HepG2 (cell line): ENCODE measurements at regions not wholly inside any gene's neighbourhood (a gene's known extent, or its start where the extent isn't known, plus 50 kb on each side); places are given as distances from the start of the nearest gene placed in this dataset.

Experiments used
- CEBPB ChIP-seq: IDR thresholded peaks from 2 replicates; pipeline ENCODE4 v1.6.1; 2011; ENCODE audit warnings: low read depth, low read length, improper control_type of control experiment, borderline replicate concordance
- FOXK2 ChIP-seq: fragments of 450-650 bp; IDR thresholded peaks from 2 replicates; pipeline ENCODE4 v1.6.1; 2016
- FOXM1 ChIP-seq: sonication (generic); formaldehyde crosslinking; IDR thresholded peaks from 2 replicates; pipeline ENCODE4 v1.5.0; 2020; ENCODE audit warnings: missing genetic modification reagents
- GABPA ChIP-seq, 2 experiments: IDR thresholded peaks; 2 replicates each; pipeline ENCODE4 v1.6.1; 2011 to 2016; ENCODE audit warnings: low read depth in 2 of 2, low read length in 1 of 2, missing biosample characterization in 1 of 2, missing genetic modification characterization in 1 of 2
- GFI1 ChIP-seq: sonication (generic); formaldehyde crosslinking; IDR thresholded peaks from 2 replicates; pipeline ENCODE4 v1.5.0; 2020; ENCODE audit warnings: missing genetic modification reagents, mild to moderate bottlenecking, borderline replicate concordance
- POLR2AphosphoS5 ChIP-seq: IDR thresholded peaks from 2 replicates; pipeline ENCODE4 v1.6.1; 2012; ENCODE audit warnings: low read depth, low read length
- TCF12 ChIP-seq, 2 experiments: fragments of 450-650 bp in 1 of 2; sonication (generic) in 1 of 2; formaldehyde crosslinking in 1 of 2; IDR thresholded peaks; 2 replicates each; pipeline versions ENCODE4 v1.6.1 to v1.8.0; 2017 to 2022; ENCODE audit warnings: antibody characterized with exemption in 1 of 2, mild to moderate bottlenecking in 1 of 2, missing genetic modification reagents in 1 of 2, moderate library complexity in 1 of 2
- ZNF138 ChIP-seq: sonication (generic); formaldehyde crosslinking; IDR thresholded peaks from 2 replicates; pipeline ENCODE4 v1.5.0; 2020; ENCODE audit warnings: mild to moderate bottlenecking, low read depth, missing genetic modification reagents
- TF ChIP-seq, protein P1 (sequence below): IDR thresholded peaks from 2 replicates; pipeline ENCODE4 v1.6.1; 2016; ENCODE audit warnings: mild to moderate bottlenecking
- TF ChIP-seq, protein P2 (sequence below): sonication (generic); formaldehyde crosslinking; IDR thresholded peaks from 2 replicates; pipeline ENCODE4 v1.4.0; 2020; ENCODE audit warnings: missing genetic modification reagents, borderline replicate concordance

DNA sequence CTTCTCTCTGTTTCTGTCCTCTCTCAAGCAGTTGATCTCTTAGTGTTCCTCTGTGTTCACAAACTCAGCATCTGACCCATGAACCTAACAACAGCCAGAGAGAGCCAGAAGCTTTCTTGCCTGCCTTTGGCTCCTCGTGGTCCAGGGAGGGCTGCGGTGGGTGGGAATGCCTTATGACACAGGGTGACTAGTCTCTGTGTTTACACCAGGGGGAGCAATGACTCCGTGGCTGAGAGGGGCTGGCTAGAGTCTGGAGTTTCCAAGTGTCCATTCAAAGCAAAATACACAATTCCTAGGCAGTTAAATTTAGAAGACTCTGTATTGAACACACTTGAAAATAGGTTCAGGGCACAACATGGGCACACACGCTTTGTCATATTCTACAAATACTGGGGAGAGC is 370.0 kb upstream of the FRG2C start:
- no peak for TF ChIP-seq FOXK2
- no peak for TF ChIP-seq GABPA (IDR thresholded peaks at IDR 0.05; ENCODE audit: low read depth, low read length)
- TF ChIP-seq GABPA (CRISPR knock-in tag; IDR thresholded peaks at IDR 0.05; ENCODE audit: low read depth), result no peak
- TF ChIP-seq GFI1, result no peak
- no peak for TF ChIP-seq FOXM1 (CRISPR knock-in tag)
- TF ChIP-seq CEBPB, result no peak
- TF ChIP-seq ZNF138 (CRISPR knock-in tag), result no peak
- TF ChIP-seq, protein P1, sequence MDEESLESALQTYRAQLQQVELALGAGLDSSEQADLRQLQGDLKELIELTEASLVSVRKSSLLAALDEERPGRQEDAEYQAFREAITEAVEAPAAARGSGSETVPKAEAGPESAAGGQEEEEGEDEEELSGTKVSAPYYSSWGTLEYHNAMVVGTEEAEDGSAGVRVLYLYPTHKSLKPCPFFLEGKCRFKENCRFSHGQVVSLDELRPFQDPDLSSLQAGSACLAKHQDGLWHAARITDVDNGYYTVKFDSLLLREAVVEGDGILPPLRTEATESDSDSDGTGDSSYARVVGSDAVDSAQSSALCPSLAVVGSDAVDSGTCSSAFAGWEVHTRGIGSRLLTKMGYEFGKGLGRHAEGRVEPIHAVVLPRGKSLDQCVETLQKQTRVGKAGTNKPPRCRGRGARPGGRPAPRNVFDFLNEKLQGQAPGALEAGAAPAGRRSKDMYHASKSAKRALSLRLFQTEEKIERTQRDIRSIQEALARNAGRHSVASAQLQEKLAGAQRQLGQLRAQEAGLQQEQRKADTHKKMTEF (CRISPR knock-in tag), result no peak
- TF ChIP-seq TCF12 (IDR thresholded peaks at IDR 0.05), result no peak
- TF ChIP-seq TCF12 (CRISPR knock-in tag; IDR thresholded peaks at IDR 0.05), result no peak
- TF ChIP-seq, protein P2, sequence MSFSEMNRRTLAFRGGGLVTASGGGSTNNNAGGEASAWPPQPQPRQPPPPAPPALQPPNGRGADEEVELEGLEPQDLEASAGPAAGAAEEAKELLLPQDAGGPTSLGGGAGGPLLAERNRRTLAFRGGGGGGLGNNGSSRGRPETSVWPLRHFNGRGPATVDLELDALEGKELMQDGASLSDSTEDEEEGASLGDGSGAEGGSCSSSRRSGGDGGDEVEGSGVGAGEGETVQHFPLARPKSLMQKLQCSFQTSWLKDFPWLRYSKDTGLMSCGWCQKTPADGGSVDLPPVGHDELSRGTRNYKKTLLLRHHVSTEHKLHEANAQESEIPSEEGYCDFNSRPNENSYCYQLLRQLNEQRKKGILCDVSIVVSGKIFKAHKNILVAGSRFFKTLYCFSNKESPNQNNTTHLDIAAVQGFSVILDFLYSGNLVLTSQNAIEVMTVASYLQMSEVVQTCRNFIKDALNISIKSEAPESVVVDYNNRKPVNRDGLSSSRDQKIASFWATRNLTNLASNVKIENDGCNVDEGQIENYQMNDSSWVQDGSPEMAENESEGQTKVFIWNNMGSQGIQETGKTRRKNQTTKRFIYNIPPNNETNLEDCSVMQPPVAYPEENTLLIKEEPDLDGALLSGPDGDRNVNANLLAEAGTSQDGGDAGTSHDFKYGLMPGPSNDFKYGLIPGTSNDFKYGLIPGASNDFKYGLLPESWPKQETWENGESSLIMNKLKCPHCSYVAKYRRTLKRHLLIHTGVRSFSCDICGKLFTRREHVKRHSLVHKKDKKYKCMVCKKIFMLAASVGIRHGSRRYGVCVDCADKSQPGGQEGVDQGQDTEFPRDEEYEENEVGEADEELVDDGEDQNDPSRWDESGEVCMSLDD (CRISPR knock-in tag), result no peak
- no peak for TF ChIP-seq POLR2AphosphoS5
